HEK293 (cell line): ENCODE measurements at regions not wholly inside any gene's neighbourhood (a gene's known extent, or its start where the extent isn't known, plus 50 kb on each side); places are given as distances from the start of the nearest gene placed in this dataset.

Source experiments
- CTCF ChIA-PET: fragments of 350-600 bp; formaldehyde crosslinking; extraction: SDS; loops from one replicate; lab custom pipeline; 2021; ENCODE audit warnings: antibody characterized with exemption; lab: Yijun Ruan, JAX
- POLR2A ChIA-PET: fragments of 300-600 bp; formaldehyde crosslinking; extraction: SDS; loops from one replicate; lab custom pipeline; 2020; ENCODE audit warnings: antibody characterized with exemption, inconsistent platforms; lab: Yijun Ruan, JAX
- H3K27ac ChIP-seq: fragments of 200-500 bp; sonication (Bioruptor generic); 2 replicates; pipeline ENCODE4 v1.5.1; 2014; ENCODE audit warnings: low read depth, low read length, control low read depth, inconsistent platforms; ENCODE audit errors: extremely low read depth
- H3K36me3 ChIP-seq, 2 experiments: fragments of 200-500 bp in 1 of 2; sonication (Bioruptor generic) in 1 of 2; 1 replicate in 1 of 2; 2 replicates in 1 of 2; pipeline ENCODE4 v1.5.1; 2014 to 2017; ENCODE audit warnings: inconsistent platforms in 2 of 2, low read length in 2 of 2; ENCODE audit not compliant: control insufficient read depth in 2 of 2, insufficient read depth in 1 of 2
- H3K4me1 ChIP-seq: fragments of 200-500 bp; sonication (Bioruptor generic); 2 replicates; pipeline ENCODE4 v1.5.1; 2014; ENCODE audit warnings: mild to moderate bottlenecking, low read length, inconsistent platforms; ENCODE audit not compliant: control insufficient read depth, insufficient read depth
- H3K4me3 ChIP-seq: 2 replicates; pipeline ENCODE4 v1.5.1; 2011; ENCODE audit warnings: low read depth, mild to moderate bottlenecking, control low read depth, low read length, moderate library complexity
- H3K9me3 ChIP-seq: fragments of 200-500 bp; sonication (Bioruptor generic); 2 replicates; pipeline ENCODE4 v1.5.1; 2014; ENCODE audit warnings: low read depth, low read length, inconsistent platforms; ENCODE audit not compliant: control insufficient read depth, insufficient read depth
- KLF16 ChIP-seq: fragments of 450-650 bp; formaldehyde crosslinking; IDR thresholded peaks from 2 replicates; pipeline ENCODE4 v1.5.1; 2017; ENCODE audit warnings: missing biosample characterization, missing genetic modification characterization
- RBAK ChIP-seq: fragments of 450-650 bp; formaldehyde crosslinking; IDR thresholded peaks from 2 replicates; pipeline ENCODE4 v1.5.1; 2016; ENCODE audit warnings: missing biosample characterization, missing genetic modification characterization
- SCRT1 ChIP-seq: fragments of 450-650 bp; formaldehyde crosslinking; IDR thresholded peaks from 2 replicates; pipeline ENCODE4 v1.5.1; 2016; ENCODE audit warnings: missing biosample characterization, missing genetic modification characterization, borderline replicate concordance
- SCRT2 ChIP-seq: fragments of 450-650 bp; formaldehyde crosslinking; IDR thresholded peaks from 2 replicates; pipeline ENCODE4 v1.5.1; 2016; ENCODE audit warnings: missing biosample characterization, missing genetic modification characterization
- TCF7L2 ChIP-seq: IDR thresholded peaks from 2 replicates; pipeline ENCODE4 v1.6.1; 2011; ENCODE audit warnings: low read depth, mild to moderate bottlenecking, inconsistent platforms, low read length, moderate library complexity, borderline replicate concordance
- ZNF214 ChIP-seq: fragments of 450-650 bp; formaldehyde crosslinking; IDR thresholded peaks from 2 replicates; pipeline ENCODE4 v1.5.1; 2017; ENCODE audit warnings: missing biosample characterization, mild to moderate bottlenecking, missing genetic modification characterization, borderline replicate concordance
- ZNF239 ChIP-seq: fragments of 450-650 bp; formaldehyde crosslinking; IDR thresholded peaks from 2 replicates; pipeline ENCODE4 v1.5.1; 2016; ENCODE audit warnings: missing biosample characterization, missing genetic modification characterization
- ZNF354C ChIP-seq: fragments of 450-650 bp; formaldehyde crosslinking; IDR thresholded peaks from 2 replicates; pipeline ENCODE4 v1.5.1; 2016; ENCODE audit warnings: missing biosample characterization, missing genetic modification characterization, low read depth, borderline replicate concordance
- ZNF423 ChIP-seq: fragments of 450-650 bp; formaldehyde crosslinking; IDR thresholded peaks from 2 replicates; pipeline ENCODE4 v1.5.1; 2016; ENCODE audit warnings: missing biosample characterization, missing genetic modification characterization
- ZNF560 ChIP-seq: fragments of 450-650 bp; formaldehyde crosslinking; IDR thresholded peaks from 2 replicates; pipeline ENCODE4 v1.5.1; 2017; ENCODE audit warnings: missing biosample characterization, missing genetic modification characterization, borderline replicate concordance
- ZNF596 ChIP-seq: fragments of 450-650 bp; IDR thresholded peaks from 2 replicates; pipeline ENCODE4 v1.5.0; 2018; ENCODE audit warnings: missing biosample characterization, mild to moderate bottlenecking, missing genetic modification characterization, moderate library complexity
- ZNF654 ChIP-seq: fragments of 450-650 bp; formaldehyde crosslinking; IDR thresholded peaks from 2 replicates; pipeline ENCODE4 v1.5.1; 2016; ENCODE audit warnings: low read depth, missing biosample characterization, missing genetic modification characterization
- ZNF785 ChIP-seq: fragments of 450-650 bp; formaldehyde crosslinking; IDR thresholded peaks from 2 replicates; pipeline ENCODE4 v1.5.1; 2016; ENCODE audit warnings: missing biosample characterization, missing genetic modification characterization
- TF ChIP-seq, protein P1 (sequence below): fragments of 450-650 bp; formaldehyde crosslinking; IDR thresholded peaks from 2 replicates; pipeline ENCODE4 v1.5.1; 2016; ENCODE audit warnings: missing biosample characterization, missing genetic modification characterization
- TF ChIP-seq, protein P2 (sequence below): fragments of 450-650 bp; formaldehyde crosslinking; IDR thresholded peaks from 2 replicates; pipeline ENCODE4 v1.5.1; 2016; ENCODE audit warnings: missing biosample characterization, missing genetic modification characterization
- TF ChIP-seq, protein P3 (sequence below): fragments of 450-650 bp; formaldehyde crosslinking; IDR thresholded peaks from 2 replicates; pipeline ENCODE4 v1.5.1; 2016; ENCODE audit warnings: missing biosample characterization, missing genetic modification characterization
- TF ChIP-seq, protein P4 (sequence below): fragments of 450-650 bp; formaldehyde crosslinking; IDR thresholded peaks from 2 replicates; pipeline ENCODE4 v1.5.1; 2016; ENCODE audit warnings: missing biosample characterization, missing genetic modification characterization

DNA sequence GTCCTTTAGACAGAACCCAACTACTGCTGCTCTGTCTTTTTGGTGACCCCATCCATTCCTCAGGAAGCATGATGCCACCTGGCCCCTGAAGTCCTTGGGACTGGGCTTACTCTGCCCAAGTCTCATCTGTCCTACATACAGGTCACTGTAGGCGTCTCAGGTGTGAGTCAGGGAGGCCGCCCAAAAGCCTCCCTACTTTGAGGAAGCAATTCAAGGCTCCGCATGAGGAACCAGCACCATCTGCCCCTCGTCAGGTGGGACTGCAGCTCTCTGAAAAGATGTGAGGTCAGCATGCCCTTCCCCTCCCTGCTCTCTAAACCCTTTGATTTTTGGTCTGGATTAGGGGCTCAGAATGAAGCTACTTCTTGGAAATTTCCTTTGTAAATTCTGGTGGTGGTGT, 354.8 kb downstream of the CXCL12 start:
- no peak overlapping the region for H3K4me3 ChIP-seq
- H3K4me1 ChIP-seq: no peaks in the 10 kb centered on the region
- POLR2A ChIA-PET: no interaction called here
- CTCF ChIA-PET: interaction anchor here (0.7 to 1.4 kb wide), 3 partner anchors 11 to 360 kb away, joined by 3 to 4 read pairs (median 3); no protein-coding TSS in a partner anchor
- H3K9me3 ChIP-seq: no peaks in the 10 kb centered on the region
- H3K36me3 ChIP-seq: no peaks in the 10 kb centered on the region
- H3K27ac ChIP-seq: no peak overlapping the region
- TF ChIP-seq ZNF423 (tag by site-specific recombination): no peak
- TF ChIP-seq, protein P1, sequence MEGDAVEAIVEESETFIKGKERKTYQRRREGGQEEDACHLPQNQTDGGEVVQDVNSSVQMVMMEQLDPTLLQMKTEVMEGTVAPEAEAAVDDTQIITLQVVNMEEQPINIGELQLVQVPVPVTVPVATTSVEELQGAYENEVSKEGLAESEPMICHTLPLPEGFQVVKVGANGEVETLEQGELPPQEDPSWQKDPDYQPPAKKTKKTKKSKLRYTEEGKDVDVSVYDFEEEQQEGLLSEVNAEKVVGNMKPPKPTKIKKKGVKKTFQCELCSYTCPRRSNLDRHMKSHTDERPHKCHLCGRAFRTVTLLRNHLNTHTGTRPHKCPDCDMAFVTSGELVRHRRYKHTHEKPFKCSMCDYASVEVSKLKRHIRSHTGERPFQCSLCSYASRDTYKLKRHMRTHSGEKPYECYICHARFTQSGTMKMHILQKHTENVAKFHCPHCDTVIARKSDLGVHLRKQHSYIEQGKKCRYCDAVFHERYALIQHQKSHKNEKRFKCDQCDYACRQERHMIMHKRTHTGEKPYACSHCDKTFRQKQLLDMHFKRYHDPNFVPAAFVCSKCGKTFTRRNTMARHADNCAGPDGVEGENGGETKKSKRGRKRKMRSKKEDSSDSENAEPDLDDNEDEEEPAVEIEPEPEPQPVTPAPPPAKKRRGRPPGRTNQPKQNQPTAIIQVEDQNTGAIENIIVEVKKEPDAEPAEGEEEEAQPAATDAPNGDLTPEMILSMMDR (tag by site-specific recombination): 0 out of 2 replicates have a peak, but pooled peaks have one; percentile 37

- H3K4me1 ChIP-seq: no peaks in the 10 kb centered on the region
- POLR2A ChIA-PET: no interaction called here
- H3K36me3 ChIP-seq: no peaks in the 10 kb centered on the region
- CTCF ChIA-PET: no interaction called here
- no peak overlapping the region for H3K27ac ChIP-seq
- H3K4me3 ChIP-seq: no peak overlapping the region
- H3K9me3 ChIP-seq: no peaks in the 10 kb centered on the region
- TF ChIP-seq TCF7L2 (no peak), ZNF214 (tag by site-specific recombination) (no peak), ZNF596 (no peak), KLF16 (no peak), SCRT1 (tag by site-specific recombination) (0 out of 2 replicates have a peak, but pooled peaks have one; percentile 41), SCRT2 (tag by site-specific recombination) (peak; percentile 58), ZNF560 (tag by site-specific recombination) (no peak), ZNF239 (tag by site-specific recombination) (no peak), ZNF785 (tag by site-specific recombination) (no peak), ZNF354C (tag by site-specific recombination) (no peak), RBAK (tag by site-specific recombination) (no peak), ZNF654 (tag by site-specific recombination) (no peak)
- TF ChIP-seq, protein P2, sequence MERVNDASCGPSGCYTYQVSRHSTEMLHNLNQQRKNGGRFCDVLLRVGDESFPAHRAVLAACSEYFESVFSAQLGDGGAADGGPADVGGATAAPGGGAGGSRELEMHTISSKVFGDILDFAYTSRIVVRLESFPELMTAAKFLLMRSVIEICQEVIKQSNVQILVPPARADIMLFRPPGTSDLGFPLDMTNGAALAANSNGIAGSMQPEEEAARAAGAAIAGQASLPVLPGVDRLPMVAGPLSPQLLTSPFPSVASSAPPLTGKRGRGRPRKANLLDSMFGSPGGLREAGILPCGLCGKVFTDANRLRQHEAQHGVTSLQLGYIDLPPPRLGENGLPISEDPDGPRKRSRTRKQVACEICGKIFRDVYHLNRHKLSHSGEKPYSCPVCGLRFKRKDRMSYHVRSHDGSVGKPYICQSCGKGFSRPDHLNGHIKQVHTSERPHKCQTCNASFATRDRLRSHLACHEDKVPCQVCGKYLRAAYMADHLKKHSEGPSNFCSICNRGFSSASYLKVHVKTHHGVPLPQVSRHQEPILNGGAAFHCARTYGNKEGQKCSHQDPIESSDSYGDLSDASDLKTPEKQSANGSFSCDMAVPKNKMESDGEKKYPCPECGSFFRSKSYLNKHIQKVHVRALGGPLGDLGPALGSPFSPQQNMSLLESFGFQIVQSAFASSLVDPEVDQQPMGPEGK (tag by site-specific recombination): no peak
- TF ChIP-seq, protein P3, sequence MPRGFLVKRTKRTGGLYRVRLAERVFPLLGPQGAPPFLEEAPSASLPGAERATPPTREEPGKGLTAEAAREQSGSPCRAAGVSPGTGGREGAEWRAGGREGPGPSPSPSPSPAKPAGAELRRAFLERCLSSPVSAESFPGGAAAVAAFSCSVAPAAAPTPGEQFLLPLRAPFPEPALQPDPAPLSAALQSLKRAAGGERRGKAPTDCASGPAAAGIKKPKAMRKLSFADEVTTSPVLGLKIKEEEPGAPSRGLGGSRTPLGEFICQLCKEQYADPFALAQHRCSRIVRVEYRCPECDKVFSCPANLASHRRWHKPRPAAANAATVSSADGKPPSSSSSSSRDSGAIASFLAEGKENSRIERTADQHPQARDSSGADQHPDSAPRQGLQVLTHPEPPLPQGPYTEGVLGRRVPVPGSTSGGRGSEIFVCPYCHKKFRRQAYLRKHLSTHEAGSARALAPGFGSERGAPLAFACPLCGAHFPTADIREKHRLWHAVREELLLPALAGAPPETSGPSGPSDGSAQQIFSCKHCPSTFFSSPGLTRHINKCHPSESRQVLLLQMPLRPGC (tag by site-specific recombination): no peak
- TF ChIP-seq, protein P4, sequence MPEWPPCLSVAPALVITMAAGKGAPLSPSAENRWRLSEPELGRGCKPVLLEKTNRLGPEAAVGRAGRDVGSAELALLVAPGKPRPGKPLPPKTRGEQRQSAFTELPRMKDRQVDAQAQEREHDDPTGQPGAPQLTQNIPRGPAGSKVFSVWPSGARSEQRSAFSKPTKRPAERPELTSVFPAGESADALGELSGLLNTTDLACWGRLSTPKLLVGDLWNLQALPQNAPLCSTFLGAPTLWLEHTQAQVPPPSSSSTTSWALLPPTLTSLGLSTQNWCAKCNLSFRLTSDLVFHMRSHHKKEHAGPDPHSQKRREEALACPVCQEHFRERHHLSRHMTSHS (tag by site-specific recombination): no peak
Measured at GRCh38 chr10:44028384-44029137, 356.3 kb downstream of the CXCL12 start.
